SH-SY5Y (cell line): ENCODE measurements at regions not wholly inside any gene's neighbourhood (a gene's known extent, or its start where the extent isn't known, plus 50 kb on each side); places are given as distances from the start of the nearest gene placed in this dataset.

Experiments used
- GATA2 ChIP-seq: IDR thresholded peaks from 2 replicates; pipeline ENCODE4 v1.6.1; 2011; ENCODE audit warnings: mild to moderate bottlenecking, low read depth, low read length
- GATA3 ChIP-seq: IDR thresholded peaks from 2 replicates; pipeline ENCODE4 v1.6.1; 2011; ENCODE audit warnings: low read depth, mild to moderate bottlenecking, low read length, moderate library complexity

- TF ChIP-seq GATA2, result no peak
- no peak for TF ChIP-seq GATA3
These were observed 125.2 kb downstream of the POU4F1 start for GRCh38 chr13:78478183-78478582.
